ENCODE measurements at regions not wholly inside any gene's neighbourhood (a gene's known extent, or its start where the extent isn't known, plus 50 kb on each side); places are given as distances from the start of the nearest gene placed in this dataset.

GRCh38 chr22:27556371-27556770 lies 245.2 kb downstream of the MN1 start:
- Mint-ChIP-seq H3K27ac (ENCODE audit: unreplicated experiment) (no peak overlapping the region), H3K36me3 (ENCODE audit: low read depth, unreplicated experiment) (peaks cover 7% of the 10 kb centered on the region), H3K4me1 (ENCODE audit: low read depth, unreplicated experiment) (peaks cover under 1% of the 10 kb centered on the region), H3K9me3 (ENCODE audit: unreplicated experiment) (peaks cover 5% of the 10 kb centered on the region), H3K27me3 (ENCODE audit: low read depth, unreplicated experiment) (peaks cover 16% of the 10 kb centered on the region), H3K4me3 (ENCODE audit: unreplicated experiment) (no peak overlapping the region)
- DNase-seq (ENCODE audit: low read depth) (peak; percentile 26), FAIRE-seq (no peak)
- Histone ChIP-seq H4K20me1 (ENCODE audit: insufficient read depth, low read length) (no peaks in the 10 kb centered on the region), H3K9ac (ENCODE audit: low read length) (no peak overlapping the region), H2AFZ (ENCODE audit: low read depth, low read length) (no peak overlapping the region), H3K4me2 (ENCODE audit: low read length) (no peak overlapping the region), H3K4me3 (ENCODE audit: insufficient read depth, low read depth, low read length) (no peak overlapping the region), H3K79me2 (ENCODE audit: insufficient read depth, low read length) (no peaks in the 10 kb centered on the region), H3K4me1 (ENCODE audit: insufficient read depth, low read length) (peaks cover 5% of the 10 kb centered on the region), H3K27me3 (ENCODE audit: insufficient read depth, low read length) (no peaks in the 10 kb centered on the region), H3K27ac (ENCODE audit: low read depth, low read length) (no peak overlapping the region), H3K9me3 (ENCODE audit: insufficient read depth, low read depth, low read length) (no peaks in the 10 kb centered on the region), H3K36me3 (ENCODE audit: insufficient read depth, low read length) (no peaks in the 10 kb centered on the region)
- TF ChIP-seq, protein P1, sequence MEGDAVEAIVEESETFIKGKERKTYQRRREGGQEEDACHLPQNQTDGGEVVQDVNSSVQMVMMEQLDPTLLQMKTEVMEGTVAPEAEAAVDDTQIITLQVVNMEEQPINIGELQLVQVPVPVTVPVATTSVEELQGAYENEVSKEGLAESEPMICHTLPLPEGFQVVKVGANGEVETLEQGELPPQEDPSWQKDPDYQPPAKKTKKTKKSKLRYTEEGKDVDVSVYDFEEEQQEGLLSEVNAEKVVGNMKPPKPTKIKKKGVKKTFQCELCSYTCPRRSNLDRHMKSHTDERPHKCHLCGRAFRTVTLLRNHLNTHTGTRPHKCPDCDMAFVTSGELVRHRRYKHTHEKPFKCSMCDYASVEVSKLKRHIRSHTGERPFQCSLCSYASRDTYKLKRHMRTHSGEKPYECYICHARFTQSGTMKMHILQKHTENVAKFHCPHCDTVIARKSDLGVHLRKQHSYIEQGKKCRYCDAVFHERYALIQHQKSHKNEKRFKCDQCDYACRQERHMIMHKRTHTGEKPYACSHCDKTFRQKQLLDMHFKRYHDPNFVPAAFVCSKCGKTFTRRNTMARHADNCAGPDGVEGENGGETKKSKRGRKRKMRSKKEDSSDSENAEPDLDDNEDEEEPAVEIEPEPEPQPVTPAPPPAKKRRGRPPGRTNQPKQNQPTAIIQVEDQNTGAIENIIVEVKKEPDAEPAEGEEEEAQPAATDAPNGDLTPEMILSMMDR (IDR thresholded peaks at IDR 0.05; ENCODE audit: insufficient read depth, low read depth, low read length) = no peak
- no peak for TF ChIP-seq EZH2 (IDR thresholded peaks at IDR 0.05; ENCODE audit: insufficient read depth, low read length)

DNA sequence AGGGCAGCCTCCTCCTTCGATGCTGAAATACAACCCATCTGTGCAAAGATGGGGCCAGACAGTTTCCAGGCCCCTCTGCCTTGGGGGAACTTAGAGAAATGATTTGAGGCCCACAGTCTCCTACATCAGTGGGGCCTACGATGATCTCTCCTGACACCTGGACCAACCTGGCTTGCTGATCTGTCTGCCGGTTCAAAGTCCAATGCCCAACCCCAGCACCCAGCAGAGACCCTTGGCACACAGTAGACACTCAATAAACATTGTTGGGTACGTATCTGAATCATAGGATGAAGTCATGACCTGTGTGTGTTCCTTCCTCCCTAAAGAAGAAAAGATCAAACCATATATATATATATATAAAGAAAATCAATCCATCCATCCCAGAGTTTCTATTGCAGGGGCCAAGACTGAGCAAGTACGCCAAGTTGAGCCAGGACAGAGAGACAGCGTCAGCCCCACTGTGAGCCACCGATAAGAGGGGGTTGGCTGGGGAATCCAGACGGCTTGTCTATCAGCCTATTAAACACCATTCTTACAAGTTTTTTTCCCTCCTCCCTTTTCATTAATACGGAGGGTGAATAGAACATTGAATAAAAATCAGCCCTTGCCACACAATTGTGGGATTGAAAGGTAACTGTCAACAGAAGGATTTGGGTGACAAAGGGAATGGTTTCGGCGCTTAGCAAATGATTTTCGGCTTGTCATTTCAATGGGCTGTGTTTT lies 244.1 kb downstream of the MN1 start:
- H3K4me1 Mint-ChIP-seq (ENCODE audit: low read depth, unreplicated experiment) = peaks cover 3% of the 10 kb centered on the region
- Histone ChIP-seq H3K9ac (ENCODE audit: low read length) (no peak overlapping the region), H3K36me3 (ENCODE audit: insufficient read depth, low read length) (no peaks in the 10 kb centered on the region), H3K4me2 (ENCODE audit: low read length) (no peak overlapping the region), H3K4me3 (ENCODE audit: insufficient read depth, low read depth, low read length) (no peak overlapping the region), H3K27ac (ENCODE audit: low read depth, low read length) (no peak overlapping the region), H3K4me1 (ENCODE audit: insufficient read depth, low read length) (peaks cover 5% of the 10 kb centered on the region), H3K9me3 (ENCODE audit: insufficient read depth, low read depth, low read length) (no peaks in the 10 kb centered on the region), H4K20me1 (ENCODE audit: insufficient read depth, low read length) (no peaks in the 10 kb centered on the region), H2AFZ (ENCODE audit: low read depth, low read length) (no peak overlapping the region), H3K79me2 (ENCODE audit: insufficient read depth, low read length) (no peaks in the 10 kb centered on the region), H3K27me3 (ENCODE audit: insufficient read depth, low read length) (no peaks in the 10 kb centered on the region)
- H3K27ac Mint-ChIP-seq (ENCODE audit: unreplicated experiment) = no peak overlapping the region
- peaks cover 4% of the 10 kb centered on the region for H3K9me3 Mint-ChIP-seq (ENCODE audit: unreplicated experiment)
- peaks cover 14% of the 10 kb centered on the region for H3K27me3 Mint-ChIP-seq (ENCODE audit: low read depth, unreplicated experiment)
- H3K36me3 Mint-ChIP-seq (ENCODE audit: low read depth, unreplicated experiment) = peaks cover 7% of the 10 kb centered on the region
- FAIRE-seq = no peak
- no peak overlapping the region for H3K4me3 Mint-ChIP-seq (ENCODE audit: unreplicated experiment)
- no peak for DNase-seq (ENCODE audit: low read depth)
- no peak for TF ChIP-seq EZH2 (IDR thresholded peaks at IDR 0.05; ENCODE audit: insufficient read depth, low read length)
- TF ChIP-seq, protein P1 (IDR thresholded peaks at IDR 0.05; ENCODE audit: insufficient read depth, low read depth, low read length) = no peak

GRCh38 chr22:27558658-27559371 lies 242.7 kb downstream of the MN1 start:
- H3K36me3 ChIP-seq (ENCODE audit: insufficient read depth, low read length) = no peaks in the 10 kb centered on the region
- H3K4me1 Mint-ChIP-seq (ENCODE audit: low read depth, unreplicated experiment) = peaks cover 3% of the 10 kb centered on the region
- FAIRE-seq (no peak), DNase-seq (ENCODE audit: low read depth) (no peak)
- H2AFZ ChIP-seq (ENCODE audit: low read depth, low read length) = no peak overlapping the region
- no peaks in the 10 kb centered on the region for H3K79me2 ChIP-seq (ENCODE audit: insufficient read depth, low read length)
- H3K27me3 Mint-ChIP-seq (ENCODE audit: low read depth, unreplicated experiment) = peaks cover 15% of the 10 kb centered on the region
- peaks cover under 1% of the 10 kb centered on the region for H3K9me3 ChIP-seq (ENCODE audit: insufficient read depth, low read depth, low read length)
- no peak overlapping the region for H3K27ac Mint-ChIP-seq (ENCODE audit: unreplicated experiment)
- no peak overlapping the region for H3K4me3 ChIP-seq (ENCODE audit: insufficient read depth, low read depth, low read length)
- no peak overlapping the region for H3K27ac ChIP-seq (ENCODE audit: low read depth, low read length)
- H3K27me3 ChIP-seq (ENCODE audit: insufficient read depth, low read length) = no peaks in the 10 kb centered on the region
- H3K4me1 ChIP-seq (ENCODE audit: insufficient read depth, low read length) = peaks cover 5% of the 10 kb centered on the region
- TF ChIP-seq, protein P1 (IDR thresholded peaks at IDR 0.05; ENCODE audit: insufficient read depth, low read depth, low read length) = no peak
- TF ChIP-seq EZH2 (IDR thresholded peaks at IDR 0.05; ENCODE audit: insufficient read depth, low read length) = no peak
- no peaks in the 10 kb centered on the region for H4K20me1 ChIP-seq (ENCODE audit: insufficient read depth, low read length)
- H3K9ac ChIP-seq (ENCODE audit: low read length) = no peak overlapping the region
- peaks cover 2% of the 10 kb centered on the region for H3K9me3 Mint-ChIP-seq (ENCODE audit: unreplicated experiment)
- H3K36me3 Mint-ChIP-seq (ENCODE audit: low read depth, unreplicated experiment) = peaks cover 4% of the 10 kb centered on the region
- no peak overlapping the region for H3K4me2 ChIP-seq (ENCODE audit: low read length)
- no peak overlapping the region for H3K4me3 Mint-ChIP-seq (ENCODE audit: unreplicated experiment)

Data from astrocyte (in vitro differentiated cells and primary cell).